OCI-LY7 (cell line): ENCODE measurements at regions not wholly inside any gene's neighbourhood (a gene's known extent, or its start where the extent isn't known, plus 50 kb on each side); places are given as distances from the start of the nearest gene placed in this dataset.

Source experiments
- CTCF ChIP-seq: fragments of 200-600 bp; sonication (generic); conservative IDR thresholded peaks from 2 replicates; pipeline ENCODE4 v1.5.1; 2014; ENCODE audit warnings: mild to moderate bottlenecking, antibody characterized with exemption, low read length, moderate library complexity, mixed read lengths
- EZH2phosphoT487 ChIP-seq: fragments of 200-600 bp; sonication (generic); IDR thresholded peaks from 2 replicates; pipeline ENCODE4 v1.6.1; 2018; ENCODE audit warnings: low read depth, borderline replicate concordance, mild to moderate bottlenecking, mixed run types, antibody characterized with exemption, low read length, moderate library complexity, mixed read lengths

- TF ChIP-seq CTCF (no peak), EZH2phosphoT487 (no peak)
Observed at GRCh38 chr5:74225587-74225986, 414.9 kb downstream of the ENC1 start.
